Esophagus squamous epithelium (tissue), 5 donors: ENCODE measurements at regions not wholly inside any gene's neighbourhood (a gene's known extent, or its start where the extent isn't known, plus 50 kb on each side); places are given as distances from the start of the nearest gene placed in this dataset.
"Not testable (repeated sequence)": the region's sequence is repeated elsewhere in the genome, so short reads cannot be mapped to it uniquely, and the experiment has no call there.

Source experiments
- DNase-seq: peaks from one replicate; lab custom pipeline; 2025; lab: John Stamatoyannopoulos, UW
- H3K27ac ChIP-seq, 4 donors: fragments of 200-600 bp; sonication (generic); one replicate each; pipeline ENCODE4 v1.5.1; 2016 to 2019; ENCODE audit warnings: mild to moderate bottlenecking in 1 of 4
- H3K27me3 ChIP-seq, 4 donors: fragments of 200-600 bp; sonication (generic); 1 replicate in 3 of 4; 2 replicates in 1 of 4; pipeline versions ENCODE4 v1.5.1 to v1.6.0; 2017 to 2021; ENCODE audit warnings: antibody characterized with exemption in 1 of 4
- H3K36me3 ChIP-seq, 3 donors: fragments of 200-600 bp; sonication (generic); one replicate each; pipeline ENCODE4 v1.5.1; 2016 to 2019
- H3K4me1 ChIP-seq, 3 donors: fragments of 200-600 bp; sonication (generic); one replicate each; pipeline ENCODE4 v1.5.1; 2017 to 2019
- H3K4me3 ChIP-seq, 4 donors: fragments of 200-600 bp; sonication (generic); 1 replicate in 3 of 4; 2 replicates in 1 of 4; pipeline ENCODE4 v1.5.1; 2016 to 2019; ENCODE audit warnings: mild to moderate bottlenecking in 2 of 4, moderate library complexity in 1 of 4
- H3K9me3 ChIP-seq, 3 donors: fragments of 200-600 bp; sonication (generic); one replicate each; pipeline ENCODE4 v1.5.1; 2016 to 2019
- CTCF ChIP-seq, 6 experiments: fragments of 450-650 bp in 4 of 6; fragments of 200-600 bp in 2 of 6; sonication (generic) in 2 of 6; IDR thresholded peaks; one replicate each; pipeline ENCODE4 v1.5.1; 2016 to 2019; ENCODE audit warnings: antibody characterized with exemption in 6 of 6, mild to moderate bottlenecking in 4 of 6, moderate library complexity in 4 of 6
- POLR2A ChIP-seq, 4 donors: fragments of 450-650 bp; IDR thresholded peaks; one replicate each; pipeline ENCODE4 v1.6.1; 2017; ENCODE audit warnings: antibody characterized with exemption in 4 of 4, mild to moderate bottlenecking in 4 of 4, moderate library complexity in 3 of 4
- WGBS, 2 donors: methylation state at CpG; one replicate each; pipeline ENCODE4 v1.1.5; 2018; 5-methylcytosine and 5-hydroxymethylcytosine counted together
- intact Hi-C: fragments of 100-400 bp; cut with DNase I; formaldehyde crosslinking; loops from one replicate; pipeline ENCODE4 v1.15.0; 2022
- donor health status: DM: yes; HTN: yes; CAD: no.

DNA sequence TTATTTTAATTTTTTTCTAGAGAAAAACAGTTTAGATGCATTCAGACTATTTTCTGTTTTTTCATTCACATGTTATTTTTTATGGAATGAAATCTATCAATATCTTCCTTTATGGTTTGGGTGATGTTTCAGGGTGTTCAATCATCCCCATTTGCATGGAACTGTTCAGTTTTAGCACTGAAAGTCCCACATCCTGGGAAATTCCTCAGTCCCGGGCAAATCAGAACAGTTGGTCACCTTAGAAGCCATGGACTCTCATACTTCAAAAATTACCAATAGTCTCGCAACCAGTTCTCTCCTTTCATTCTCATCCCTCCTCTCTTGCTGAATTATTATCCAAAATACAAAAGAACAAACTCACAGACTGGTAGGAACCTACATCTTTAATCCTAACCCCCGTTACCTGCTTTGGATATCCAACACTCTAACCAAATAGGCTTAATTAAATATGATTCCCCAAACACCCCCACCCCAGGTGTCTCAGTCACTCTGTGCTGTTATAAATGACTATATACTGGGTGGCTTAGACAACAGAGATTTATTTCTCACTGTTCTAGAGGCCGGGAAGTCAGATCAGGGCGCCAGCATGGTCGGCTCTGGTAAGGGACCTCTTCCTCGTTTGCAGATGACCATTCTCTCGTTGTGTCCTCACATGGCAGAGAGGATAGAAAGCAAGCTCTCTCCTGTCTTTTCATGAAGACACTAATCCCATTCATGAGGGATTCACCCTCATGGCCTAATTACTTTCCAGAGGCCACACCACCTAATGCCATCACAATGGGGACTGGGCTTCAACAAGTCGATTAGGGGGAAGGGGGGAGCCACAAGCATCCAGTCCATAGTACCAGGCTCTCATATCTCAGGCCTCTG lies 57.7 kb upstream of the SLC1A4 start:
- no peak for DNase-seq
- intact Hi-C loops = no loop called here
- WGBS, 2 donors = 76 to 83% methylated on average over 9 of the region's 9 CpGs
- peak overlapping the region in 1 of 4 donors; percentile 5 for H3K4me3 ChIP-seq
- no peak overlapping the region for H3K27ac ChIP-seq
- no peaks in the 10 kb centered on the region for H3K4me1 ChIP-seq
- H3K27me3 ChIP-seq = peaks cover 0 to 20% (median 0%) of the 10 kb centered on the region in 4 donors
- H3K9me3 ChIP-seq = no peaks in the 10 kb centered on the region
- no peaks in the 10 kb centered on the region for H3K36me3 ChIP-seq
- TF ChIP-seq CTCF (IDR thresholded peaks at IDR 0.05) (no peak), POLR2A (IDR thresholded peaks at IDR 0.05) (no peak)

DNA sequence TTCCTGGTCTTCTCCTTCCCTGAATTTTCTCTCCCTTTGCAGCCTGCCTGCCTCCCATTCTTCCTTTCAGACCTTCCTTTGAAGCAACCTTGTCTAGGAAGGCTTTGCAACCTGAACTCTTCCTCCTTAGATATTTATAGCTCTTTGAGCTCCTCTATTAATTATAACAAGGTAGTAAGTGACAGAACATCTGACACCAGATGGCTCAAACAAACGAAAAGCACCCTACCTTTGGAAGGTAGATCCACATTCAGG lies 57.2 kb upstream of the SLC1A4 start:
- peaks cover 0 to 6% (median 0%) of the 10 kb centered on the region in 3 donors for H3K4me1 ChIP-seq
- peaks cover 0 to 23% (median 0%) of the 10 kb centered on the region in 4 donors for H3K27me3 ChIP-seq
- no peak overlapping the region for H3K27ac ChIP-seq
- H3K36me3 ChIP-seq = no peaks in the 10 kb centered on the region
- no peak for DNase-seq
- 33 to 80% methylated on average over 1 of the region's 1 CpG for WGBS, 2 donors
- intact Hi-C loops = no loop called here
- TF ChIP-seq POLR2A (IDR thresholded peaks at IDR 0.05) (no peak), CTCF (IDR thresholded peaks at IDR 0.05) (no peak)
- H3K9me3 ChIP-seq = no peaks in the 10 kb centered on the region
- peak overlapping the region in 1 of 4 donors; percentile 5 for H3K4me3 ChIP-seq

DNA sequence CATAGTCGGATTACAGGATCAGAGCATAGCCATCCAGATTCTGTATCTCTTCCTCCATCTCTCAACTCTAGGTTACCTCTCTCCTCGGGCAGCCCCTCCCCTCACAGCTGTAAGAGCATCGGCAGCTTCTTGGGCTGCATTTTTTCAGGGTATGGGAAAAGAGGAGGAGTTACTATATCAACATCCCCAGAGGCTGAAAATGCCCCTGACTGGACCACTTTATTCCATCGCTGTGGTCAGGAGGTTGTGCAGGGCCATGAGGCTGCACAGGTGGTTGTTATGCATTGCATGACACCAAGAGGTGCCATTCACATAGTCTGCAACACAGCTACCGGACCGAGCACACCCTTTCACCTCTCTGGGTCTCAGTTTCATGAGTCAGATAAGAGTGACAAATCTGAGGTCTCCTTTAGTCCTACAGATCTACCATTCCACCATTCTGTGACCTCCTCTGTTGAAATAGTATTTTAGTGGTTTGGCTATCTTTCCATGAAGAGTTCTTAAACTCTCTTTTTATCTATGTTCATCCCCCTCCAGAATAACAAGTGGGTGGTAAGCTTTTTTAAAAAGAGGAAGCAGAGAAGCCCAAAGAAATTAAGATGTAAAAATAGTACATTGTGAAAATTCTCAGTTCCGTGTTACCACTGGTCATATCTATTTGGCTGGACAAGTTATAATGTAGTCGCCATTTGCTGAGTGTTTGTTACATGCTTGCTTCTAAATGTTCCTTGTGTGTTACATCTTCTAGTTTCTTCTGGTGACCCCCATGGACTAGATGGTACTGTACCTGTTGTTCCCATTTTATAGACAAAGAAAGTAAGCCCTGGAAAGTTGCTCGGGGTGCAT lies 56.6 kb upstream of the SLC1A4 start:
- Histone ChIP-seq H3K27me3 (peaks cover 0 to 26% (median 0%) of the 10 kb centered on the region in 4 donors), H3K36me3 (no peaks in the 10 kb centered on the region), H3K4me3 (peak overlapping the region in 1 of 4 donors; percentile 5), H3K27ac (no peak overlapping the region), H3K4me1 (peaks cover 2 to 9% (median 4%) of the 10 kb centered on the region in 3 donors), H3K9me3 (no peaks in the 10 kb centered on the region)
- no peak for DNase-seq
- intact Hi-C loops = no loop called here
- 66 to 84% methylated on average over 8 to 9 of the region's 9 CpGs for WGBS, 2 donors
- TF ChIP-seq POLR2A (IDR thresholded peaks at IDR 0.05) (no peak), CTCF (IDR thresholded peaks at IDR 0.05) (no peak)

- peaks cover 7 to 26% (median 9%) of the 10 kb centered on the region in 3 donors for H3K4me1 ChIP-seq
- H3K4me3 ChIP-seq = no peak overlapping the region
- WGBS, 2 donors = 51 to 54% methylated on average over 4 of the region's 4 CpGs
- no peaks in the 10 kb centered on the region for H3K9me3 ChIP-seq
- intact Hi-C loops = no loop called here
- H3K27me3 ChIP-seq = peaks cover 0 to 37% (median 0%) of the 10 kb centered on the region in 4 donors
- DNase-seq = no peak
- H3K27ac ChIP-seq = no peak overlapping the region
- H3K36me3 ChIP-seq = no peaks in the 10 kb centered on the region
- TF ChIP-seq CTCF (IDR thresholded peaks at IDR 0.05) (peak in 1 of 6 experiments; percentile 39), POLR2A (IDR thresholded peaks at IDR 0.05) (no peak)
Observed at GRCh38 chr2:64934530-64934929, 54.7 kb upstream of the SLC1A4 start.

DNA sequence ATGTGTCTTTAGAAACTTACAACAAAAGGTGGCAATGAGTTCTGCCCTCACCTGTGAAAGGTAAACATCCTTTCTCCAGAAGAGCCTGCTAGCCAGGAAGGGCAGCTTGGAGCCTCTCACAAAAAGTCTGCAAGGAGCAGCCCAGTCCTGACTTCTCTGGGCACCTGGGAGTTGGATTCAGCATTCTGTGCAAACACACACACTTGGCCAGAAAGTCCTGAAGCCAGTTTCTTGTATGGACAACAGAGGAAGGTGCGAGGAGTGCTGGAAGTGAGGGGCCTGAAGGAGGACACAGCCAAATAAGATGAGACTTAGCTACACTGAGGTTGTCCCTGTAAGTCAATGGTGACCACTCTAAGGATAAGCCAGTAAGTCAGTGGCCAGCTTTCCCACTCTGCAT lies 52.4 kb upstream of the SLC1A4 start:
- Histone ChIP-seq H3K27me3 (peaks cover 0 to 45% (median 0%) of the 10 kb centered on the region in 4 donors), H3K27ac (no peak overlapping the region), H3K4me3 (no peak overlapping the region), H3K4me1 (peaks cover 7 to 40% (median 9%) of the 10 kb centered on the region in 3 donors), H3K9me3 (no peaks in the 10 kb centered on the region), H3K36me3 (no peaks in the 10 kb centered on the region)
- intact Hi-C loops = no loop called here
- no peak for TF ChIP-seq CTCF (IDR thresholded peaks at IDR 0.05)
- no peak for TF ChIP-seq POLR2A (IDR thresholded peaks at IDR 0.05)
- 83 to 88% methylated on average over 1 of the region's 1 CpG for WGBS, 2 donors
- no peak for DNase-seq

- H3K27ac ChIP-seq = not testable (repeated sequence)
Observed at GRCh38 chr2:64937314-64937686, 51.9 kb upstream of the SLC1A4 start.

More at GRCh38 chr2:64937314-64937686, 51.9 kb upstream of the SLC1A4 start:
- H3K4me1 ChIP-seq = peaks cover 7 to 45% (median 9%) of the 10 kb centered on the region in 3 donors
- peaks cover 0 to 45% (median 0%) of the 10 kb centered on the region in 4 donors for H3K27me3 ChIP-seq
- H3K36me3 ChIP-seq, H3K9me3 ChIP-seq, DNase-seq, intact Hi-C loops, H3K4me3 ChIP-seq: not testable (repeated sequence)
- 73 to 79% methylated on average over 5 of the region's 5 CpGs for WGBS, 2 donors
